DMS 273 treated with DMSO at 0.1 percent for 48 hours (cell line): ENCODE measurements at regions not wholly inside any gene's neighbourhood (a gene's known extent, or its start where the extent isn't known, plus 50 kb on each side); places are given as distances from the start of the nearest gene placed in this dataset.

Experiments
- DNase-seq: peaks from one replicate; lab custom pipeline; 2025; lab: John Stamatoyannopoulos, UW

GRCh38 chr1:157189096-157189495, 50.9 kb upstream of the ETV3 start:
- DNase-seq = no peak
